Skeletal muscle tissue (tissue), 3 donors: ENCODE measurements at regions not wholly inside any gene's neighbourhood (a gene's known extent, or its start where the extent isn't known, plus 50 kb on each side); places are given as distances from the start of the nearest gene placed in this dataset.

ENCODE experiments used
- H3K27ac ChIP-seq: one replicate; pipeline ENCODE4 v1.7.0; 2013; ENCODE audit warnings: mild to moderate bottlenecking, low read depth, low read length, inconsistent platforms
- H3K27me3 ChIP-seq, 3 donors: one replicate each; pipeline ENCODE4 v1.7.0; 2013; ENCODE audit warnings: low read length in 3 of 3; ENCODE audit not compliant: control insufficient read depth in 3 of 3, insufficient read depth in 3 of 3
- H3K36me3 ChIP-seq, 3 donors: one replicate each; pipeline ENCODE4 v1.7.0; 2013; ENCODE audit warnings: low read length in 3 of 3; ENCODE audit not compliant: control insufficient read depth in 3 of 3, insufficient read depth in 3 of 3
- H3K4me1 ChIP-seq, 3 donors: one replicate each; pipeline ENCODE4 v1.7.0; 2013; ENCODE audit warnings: low read length in 3 of 3, mild to moderate bottlenecking in 3 of 3; ENCODE audit not compliant: control insufficient read depth in 3 of 3, insufficient read depth in 3 of 3
- H3K4me3 ChIP-seq, 3 donors: one replicate each; pipeline ENCODE4 v1.7.0; 2013; ENCODE audit warnings: low read length in 3 of 3
- H3K9ac ChIP-seq, 3 donors: one replicate each; pipeline ENCODE4 v1.7.0; 2013; ENCODE audit warnings: low read length in 3 of 3, mild to moderate bottlenecking in 3 of 3, moderate library complexity in 2 of 3, low read depth in 1 of 3
- H3K9me3 ChIP-seq, 3 donors: one replicate each; pipeline ENCODE4 v1.7.0; 2013; ENCODE audit warnings: low read length in 3 of 3; ENCODE audit not compliant: control insufficient read depth in 3 of 3
- donor health status: Osteomylitis.

DNA sequence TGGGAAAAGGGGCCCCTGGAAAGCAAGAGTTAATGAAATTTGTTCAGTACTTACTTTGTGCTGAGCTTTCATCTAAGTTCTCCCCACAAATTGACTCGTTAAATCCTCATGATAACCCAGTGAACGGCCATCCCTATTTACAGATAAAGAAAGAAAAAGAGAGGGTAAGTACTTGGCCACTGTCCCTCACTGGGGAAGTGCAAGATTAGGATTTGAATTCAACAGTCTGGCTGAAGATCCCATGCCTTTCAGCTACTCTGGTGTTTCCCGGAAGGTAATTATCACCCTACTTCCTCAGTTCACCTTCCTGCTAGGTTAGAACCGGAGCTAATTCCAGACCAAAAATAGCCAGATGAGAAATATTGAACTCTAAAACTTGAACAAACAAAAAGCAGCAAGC, 269.2 kb upstream of the TLE4 start:
- H3K4me3 ChIP-seq, result no peak overlapping the region
- H3K9ac ChIP-seq, result no peak overlapping the region
- no peak overlapping the region for H3K27ac ChIP-seq
- no peaks in the 10 kb centered on the region for H3K36me3 ChIP-seq
- H3K27me3 ChIP-seq, result peaks cover 0 to 4% (median 0%) of the 10 kb centered on the region in 3 donors
- no peaks in the 10 kb centered on the region for H3K4me1 ChIP-seq
- H3K9me3 ChIP-seq, result no peaks in the 10 kb centered on the region

DNA sequence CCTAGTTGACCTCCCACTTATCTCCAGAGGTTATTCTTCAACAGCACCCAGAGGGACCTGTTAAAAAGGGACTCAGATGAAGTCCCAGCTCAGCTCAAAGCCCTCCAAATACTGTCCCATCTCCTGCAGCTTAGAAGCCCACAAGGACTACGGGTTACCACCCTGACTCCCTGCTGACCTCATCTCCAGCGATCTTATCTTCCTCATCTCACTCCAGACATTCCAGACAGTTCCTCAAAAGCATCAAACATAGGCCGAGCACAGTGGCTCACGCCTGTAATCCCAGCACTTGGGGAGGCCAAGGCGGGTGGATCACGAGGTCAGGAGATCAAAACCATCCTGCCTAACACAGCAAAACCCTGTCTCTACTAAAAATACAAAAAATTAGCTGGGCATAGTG, 263.8 kb upstream of the TLE4 start:
- Histone ChIP-seq H3K4me3 (no peak overlapping the region), H3K36me3 (no peaks in the 10 kb centered on the region), H3K27me3 (no peaks in the 10 kb centered on the region), H3K9ac (no peak overlapping the region), H3K4me1 (no peaks in the 10 kb centered on the region), H3K9me3 (no peaks in the 10 kb centered on the region), H3K27ac (no peak overlapping the region)

DNA sequence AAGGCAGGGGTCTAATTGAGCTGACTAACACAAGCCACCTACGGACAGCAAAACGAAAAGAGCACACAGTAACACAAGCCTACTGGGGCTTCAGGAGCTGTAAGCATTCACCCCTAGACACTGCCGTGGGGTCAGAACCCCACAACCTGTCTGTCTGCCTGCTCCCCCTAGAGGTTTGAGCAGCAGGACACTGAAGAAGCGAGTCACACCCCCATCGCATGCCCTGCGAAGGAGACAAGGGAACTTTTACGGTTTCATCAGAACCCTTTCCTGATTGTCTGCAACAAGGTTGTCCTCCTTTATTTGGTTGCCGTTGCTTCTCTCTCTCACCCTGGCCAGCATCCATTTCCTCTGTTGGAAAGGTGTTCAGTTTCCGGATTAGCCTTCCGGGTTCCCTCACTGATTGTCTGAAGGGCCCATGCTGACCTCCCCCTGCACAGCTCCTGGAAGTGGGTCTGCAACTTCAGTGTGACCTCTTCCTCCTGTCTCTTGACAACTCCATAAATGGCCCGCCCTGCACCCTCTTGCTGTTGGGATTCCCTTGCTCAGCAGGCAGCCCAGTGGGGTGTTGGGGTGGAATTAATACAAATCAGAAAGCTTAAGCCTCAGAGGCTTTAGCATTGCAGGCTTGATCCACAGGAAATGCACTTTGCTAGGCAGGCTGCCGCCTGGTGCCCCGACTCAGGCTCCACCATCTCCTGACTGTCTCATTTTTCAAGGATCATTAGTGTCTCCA, 258.9 kb upstream of the TLE4 start:
- Histone ChIP-seq H3K9me3 (no peaks in the 10 kb centered on the region), H3K9ac (no peak overlapping the region), H3K27me3 (no peaks in the 10 kb centered on the region), H3K36me3 (no peaks in the 10 kb centered on the region), H3K27ac (no peak overlapping the region), H3K4me1 (no peaks in the 10 kb centered on the region), H3K4me3 (no peak overlapping the region)

DNA sequence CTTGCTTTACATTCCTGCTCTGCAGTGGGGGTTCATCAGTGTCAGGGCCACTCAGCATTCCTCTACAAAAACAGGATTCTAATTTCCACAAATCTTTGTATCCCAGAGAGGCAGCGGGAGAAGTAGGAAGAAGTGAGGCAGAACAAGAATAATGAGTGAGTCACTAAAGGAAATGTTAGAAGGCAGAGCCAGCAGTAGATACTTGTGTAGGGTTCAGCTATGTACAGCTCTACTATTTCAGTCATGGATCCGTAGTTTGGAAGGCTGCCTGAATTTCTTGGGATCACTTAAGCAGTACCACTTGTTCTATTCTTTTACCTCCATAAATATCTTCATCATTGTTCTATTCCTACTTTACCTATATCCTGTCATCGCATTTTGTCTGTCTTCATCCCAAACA, 246.3 kb upstream of the TLE4 start:
- Histone ChIP-seq H3K9ac (no peak overlapping the region), H3K36me3 (no peaks in the 10 kb centered on the region), H3K9me3 (no peaks in the 10 kb centered on the region), H3K27me3 (no peaks in the 10 kb centered on the region), H3K4me1 (peaks cover 0 to 5% (median 2%) of the 10 kb centered on the region in 3 donors), H3K27ac (no peak overlapping the region), H3K4me3 (no peak overlapping the region)

DNA sequence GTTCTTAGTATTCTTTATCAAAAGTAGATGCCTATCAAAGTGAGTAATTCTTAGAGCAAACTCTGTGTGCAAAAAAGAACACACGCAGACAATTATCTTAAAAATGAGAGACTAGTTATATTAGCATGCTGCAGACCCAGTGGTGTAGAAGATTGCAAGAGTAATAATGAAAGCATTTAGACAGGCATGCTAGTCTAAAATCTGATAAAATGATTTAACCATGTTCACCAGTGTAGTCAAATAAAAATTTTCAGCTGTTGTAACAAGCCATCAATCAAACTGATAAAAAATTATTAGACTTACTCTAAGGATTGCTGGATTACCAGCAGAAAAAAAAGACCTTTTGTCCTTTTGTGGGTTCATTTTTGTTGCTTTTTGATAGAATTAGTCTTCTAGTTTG, 241.9 kb upstream of the TLE4 start:
- Histone ChIP-seq H3K27ac (no peak overlapping the region), H3K4me3 (no peak overlapping the region), H3K9me3 (no peaks in the 10 kb centered on the region), H3K36me3 (no peaks in the 10 kb centered on the region), H3K9ac (no peak overlapping the region), H3K4me1 (peaks cover 0 to 5% (median 2%) of the 10 kb centered on the region in 3 donors), H3K27me3 (no peaks in the 10 kb centered on the region)

DNA sequence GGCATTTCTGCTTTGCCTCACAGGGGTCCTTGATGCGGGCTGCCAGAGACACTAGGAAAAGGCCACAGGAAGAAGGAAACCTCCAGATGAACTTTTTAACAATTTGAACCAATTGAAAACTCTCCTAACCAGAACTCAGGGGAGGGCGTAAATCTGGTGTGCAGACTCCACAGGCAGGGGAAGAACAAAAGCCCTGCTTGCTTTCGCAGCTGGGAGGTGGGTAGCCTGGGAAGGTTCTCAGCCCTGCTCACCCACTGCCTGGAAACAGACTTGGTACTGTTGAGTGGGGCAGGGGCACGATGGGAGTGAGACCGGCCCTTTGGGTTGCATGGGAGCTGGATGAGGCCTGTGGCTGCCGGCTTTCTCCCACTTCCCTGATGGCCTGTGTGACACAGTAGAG, 237.8 kb upstream of the TLE4 start:
- peaks cover 0 to 3% (median 3%) of the 10 kb centered on the region in 3 donors for H3K9me3 ChIP-seq
- no peak overlapping the region for H3K9ac ChIP-seq
- no peak overlapping the region for H3K27ac ChIP-seq
- H3K4me3 ChIP-seq, result no peak overlapping the region
- H3K27me3 ChIP-seq, result no peaks in the 10 kb centered on the region
- no peaks in the 10 kb centered on the region for H3K36me3 ChIP-seq
- H3K4me1 ChIP-seq, result no peaks in the 10 kb centered on the region

DNA sequence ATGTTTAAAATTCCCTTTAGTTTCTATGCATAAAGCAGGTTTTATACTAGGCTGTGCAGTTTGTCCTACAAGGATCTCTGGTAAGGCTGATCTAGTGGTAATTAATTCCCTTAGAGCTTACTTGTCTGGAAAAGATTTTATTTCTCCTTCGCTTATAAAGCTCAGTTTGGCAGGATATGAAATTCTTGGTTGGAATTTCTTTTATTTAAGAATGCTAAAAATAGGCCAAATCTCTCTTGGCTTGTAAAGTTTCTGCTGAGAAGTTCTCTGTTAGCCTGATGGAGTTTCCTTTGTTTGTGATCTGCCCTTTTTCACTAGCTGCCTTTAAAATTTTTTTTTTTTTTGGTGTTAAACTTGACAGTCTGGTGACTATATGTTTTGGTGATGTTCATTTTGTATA, 237.1 kb upstream of the TLE4 start:
- H3K4me1 ChIP-seq, result no peaks in the 10 kb centered on the region
- H3K36me3 ChIP-seq, result no peaks in the 10 kb centered on the region
- no peak overlapping the region for H3K4me3 ChIP-seq
- H3K9ac ChIP-seq, result no peak overlapping the region
- peaks cover 0 to 3% (median 3%) of the 10 kb centered on the region in 3 donors for H3K9me3 ChIP-seq
- no peaks in the 10 kb centered on the region for H3K27me3 ChIP-seq
- H3K27ac ChIP-seq, result no peak overlapping the region

DNA sequence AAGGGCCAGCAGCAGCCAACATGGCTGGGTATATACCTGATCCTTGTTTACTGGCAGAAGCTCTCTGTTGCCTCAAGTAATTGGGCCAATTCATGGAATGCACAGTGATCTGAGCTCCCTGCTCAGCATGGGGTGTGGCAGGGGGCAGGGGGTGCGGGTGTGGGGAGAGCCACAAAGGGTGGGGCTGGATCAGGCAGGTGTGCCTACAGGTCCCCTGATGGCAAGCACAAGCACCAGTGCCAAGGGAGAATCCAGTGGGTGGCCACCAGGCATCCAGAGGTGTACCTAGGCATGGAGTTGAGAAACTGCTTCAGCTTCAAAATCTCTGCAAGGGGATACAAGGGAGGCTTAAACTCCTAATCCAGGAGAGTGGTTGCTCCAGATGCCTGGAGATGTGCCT, 235.8 kb upstream of the TLE4 start:
- Histone ChIP-seq H3K9me3 (peaks cover 0 to 3% (median 3%) of the 10 kb centered on the region in 3 donors), H3K4me1 (no peaks in the 10 kb centered on the region), H3K27ac (no peak overlapping the region), H3K4me3 (no peak overlapping the region), H3K9ac (no peak overlapping the region), H3K27me3 (no peaks in the 10 kb centered on the region), H3K36me3 (no peaks in the 10 kb centered on the region)

DNA sequence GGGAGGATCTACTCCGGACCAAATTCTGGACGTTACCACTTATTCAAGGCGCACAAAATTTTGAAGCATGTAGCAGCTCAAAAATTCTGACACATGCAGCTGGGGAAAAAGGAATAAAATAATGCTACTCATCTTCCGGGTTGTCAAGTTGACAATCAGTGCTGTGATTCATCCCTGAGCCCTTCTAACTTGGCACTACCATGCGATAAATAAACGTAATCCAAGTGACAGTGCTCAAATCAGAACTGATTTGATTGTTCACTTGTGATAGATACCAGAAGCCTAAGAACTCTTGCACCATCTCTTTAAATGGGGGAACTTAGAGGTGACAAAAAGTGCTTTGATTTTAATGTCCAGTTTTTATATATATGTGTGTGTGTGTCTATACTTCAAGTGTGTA, 230.2 kb upstream of the TLE4 start:
- Histone ChIP-seq H3K27me3 (no peaks in the 10 kb centered on the region), H3K9ac (no peak overlapping the region), H3K27ac (no peak overlapping the region), H3K4me3 (no peak overlapping the region), H3K4me1 (no peaks in the 10 kb centered on the region), H3K9me3 (no peaks in the 10 kb centered on the region), H3K36me3 (no peaks in the 10 kb centered on the region)

DNA sequence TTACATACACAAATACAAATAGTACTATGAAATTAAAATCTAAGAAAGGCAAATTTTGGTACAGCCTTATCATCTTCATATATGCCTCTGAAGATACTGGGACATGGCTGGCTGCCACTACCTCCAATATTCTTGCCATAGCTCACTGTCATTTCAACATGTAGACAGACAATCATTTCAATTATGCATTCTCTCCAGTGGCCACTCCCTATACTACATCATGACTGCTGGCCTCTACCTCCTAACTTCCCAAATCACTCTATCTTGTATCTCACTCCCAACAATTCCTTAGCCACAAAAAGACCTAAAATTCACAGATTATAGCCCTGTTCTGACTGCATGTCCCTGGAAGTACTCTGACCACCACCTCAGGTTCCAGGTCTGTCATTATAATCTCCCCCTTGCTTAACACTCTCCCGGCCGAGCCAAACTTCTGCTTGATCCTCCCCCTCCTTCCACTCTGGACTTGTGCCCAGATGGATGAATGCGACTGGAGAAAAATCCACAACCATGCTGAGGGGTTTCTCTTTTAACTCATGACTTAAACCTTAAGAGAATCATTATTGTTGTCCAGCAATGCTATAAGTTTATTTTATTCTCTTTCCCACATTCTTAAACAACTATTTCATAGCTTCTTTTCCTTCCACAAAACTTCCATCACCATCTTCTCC, 225.3 kb upstream of the TLE4 start:
- H3K27me3 ChIP-seq, result no peaks in the 10 kb centered on the region
- no peak overlapping the region for H3K27ac ChIP-seq
- H3K9me3 ChIP-seq, result no peaks in the 10 kb centered on the region
- H3K4me1 ChIP-seq, result no peaks in the 10 kb centered on the region
- no peak overlapping the region for H3K4me3 ChIP-seq
- H3K36me3 ChIP-seq, result no peaks in the 10 kb centered on the region
- no peak overlapping the region for H3K9ac ChIP-seq
